ENCODE measurements at regions not wholly inside any gene's neighbourhood (a gene's known extent, or its start where the extent isn't known, plus 50 kb on each side); places are given as distances from the start of the nearest gene placed in this dataset.

DNA sequence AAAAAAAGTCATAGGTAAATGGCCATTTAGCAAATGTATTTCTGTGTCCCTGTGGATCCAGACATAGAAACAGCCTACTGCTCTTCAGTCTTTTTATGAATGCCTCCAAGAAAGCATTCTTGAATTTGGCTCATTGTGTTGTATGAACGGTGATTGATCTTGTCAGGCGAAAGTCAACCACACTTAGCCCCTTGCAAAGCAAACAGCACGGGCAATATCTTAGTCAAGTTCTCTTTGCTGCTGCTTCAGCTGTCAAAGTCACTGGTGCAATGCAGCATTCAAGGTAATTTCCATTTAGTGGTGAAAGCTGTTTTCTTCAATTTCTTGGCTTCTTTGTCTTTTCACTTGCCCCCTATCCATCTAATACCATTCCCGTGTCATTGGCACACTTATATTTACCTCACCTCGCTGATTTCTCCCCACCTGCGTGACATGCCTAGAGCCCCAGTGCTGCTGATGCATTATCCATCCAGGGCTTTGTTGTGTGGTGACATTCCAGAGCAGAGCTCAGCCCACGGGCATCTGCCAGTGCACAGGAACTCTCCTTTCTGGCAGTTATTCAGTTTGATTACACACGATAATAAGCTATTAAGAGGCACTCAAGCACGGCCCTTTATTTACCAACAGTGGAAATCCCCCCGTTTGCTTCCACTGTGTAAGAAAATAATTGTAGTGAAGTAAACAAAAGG lies 362.3 kb upstream of the NOVA1 start:
- H3K4me3 ChIP-seq (ENCODE audit: low read length) = no peak overlapping the region
- TF ChIP-seq, protein P1, sequence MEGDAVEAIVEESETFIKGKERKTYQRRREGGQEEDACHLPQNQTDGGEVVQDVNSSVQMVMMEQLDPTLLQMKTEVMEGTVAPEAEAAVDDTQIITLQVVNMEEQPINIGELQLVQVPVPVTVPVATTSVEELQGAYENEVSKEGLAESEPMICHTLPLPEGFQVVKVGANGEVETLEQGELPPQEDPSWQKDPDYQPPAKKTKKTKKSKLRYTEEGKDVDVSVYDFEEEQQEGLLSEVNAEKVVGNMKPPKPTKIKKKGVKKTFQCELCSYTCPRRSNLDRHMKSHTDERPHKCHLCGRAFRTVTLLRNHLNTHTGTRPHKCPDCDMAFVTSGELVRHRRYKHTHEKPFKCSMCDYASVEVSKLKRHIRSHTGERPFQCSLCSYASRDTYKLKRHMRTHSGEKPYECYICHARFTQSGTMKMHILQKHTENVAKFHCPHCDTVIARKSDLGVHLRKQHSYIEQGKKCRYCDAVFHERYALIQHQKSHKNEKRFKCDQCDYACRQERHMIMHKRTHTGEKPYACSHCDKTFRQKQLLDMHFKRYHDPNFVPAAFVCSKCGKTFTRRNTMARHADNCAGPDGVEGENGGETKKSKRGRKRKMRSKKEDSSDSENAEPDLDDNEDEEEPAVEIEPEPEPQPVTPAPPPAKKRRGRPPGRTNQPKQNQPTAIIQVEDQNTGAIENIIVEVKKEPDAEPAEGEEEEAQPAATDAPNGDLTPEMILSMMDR (conservative IDR thresholded peaks at IDR 0.05; ENCODE audit: low read length) = no peak
- no peak for DNase-seq (ENCODE audit: low read depth)

DNA sequence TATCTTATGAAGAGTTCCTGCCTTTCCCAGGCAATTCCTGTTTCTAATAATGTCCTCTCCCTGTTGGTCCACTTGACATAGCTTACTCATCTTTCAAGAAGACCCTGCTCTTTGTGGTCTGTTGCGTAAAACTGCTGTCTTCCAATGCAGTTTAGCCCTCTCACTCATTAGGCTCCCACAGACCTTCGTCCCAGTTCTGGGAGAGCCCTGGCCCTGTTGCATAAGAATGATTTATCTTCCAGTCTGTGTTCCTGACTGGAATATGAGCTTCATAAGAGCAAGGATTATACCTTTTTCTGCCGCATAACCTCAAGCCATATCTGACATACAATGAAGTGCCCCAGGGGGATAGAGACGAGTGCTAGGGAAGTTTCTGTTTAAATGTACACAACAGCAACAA lies 365.9 kb upstream of the NOVA1 start:
- TF ChIP-seq, protein P1 (conservative IDR thresholded peaks at IDR 0.05; ENCODE audit: low read length) = no peak
- DNase-seq (ENCODE audit: low read depth) = no peak
- H3K4me3 ChIP-seq (ENCODE audit: low read length) = no peak overlapping the region

DNA sequence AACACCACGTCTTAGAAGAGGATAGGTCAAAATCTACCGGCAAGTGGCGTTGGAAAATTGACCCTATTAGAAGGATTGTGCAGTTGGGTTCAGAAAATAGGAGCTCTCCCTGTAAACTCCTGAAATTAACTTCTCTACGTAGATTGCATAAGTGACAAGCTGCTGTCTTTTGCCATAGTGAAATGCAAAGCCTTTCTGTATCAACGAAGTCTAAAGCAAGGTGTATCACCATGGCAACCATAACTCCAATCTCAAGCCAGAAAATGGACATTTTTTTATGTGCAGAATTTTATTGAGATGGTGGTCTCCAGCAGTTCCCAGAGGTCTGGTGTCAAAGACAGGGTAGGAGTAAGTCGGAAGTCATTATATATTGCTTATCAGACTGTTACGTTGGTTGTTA lies 367.7 kb upstream of the NOVA1 start:
- H3K4me3 ChIP-seq (ENCODE audit: low read length) = no peak overlapping the region
- TF ChIP-seq, protein P1 (conservative IDR thresholded peaks at IDR 0.05; ENCODE audit: low read length) = no peak
- no peak for DNase-seq (ENCODE audit: low read depth)

DNA sequence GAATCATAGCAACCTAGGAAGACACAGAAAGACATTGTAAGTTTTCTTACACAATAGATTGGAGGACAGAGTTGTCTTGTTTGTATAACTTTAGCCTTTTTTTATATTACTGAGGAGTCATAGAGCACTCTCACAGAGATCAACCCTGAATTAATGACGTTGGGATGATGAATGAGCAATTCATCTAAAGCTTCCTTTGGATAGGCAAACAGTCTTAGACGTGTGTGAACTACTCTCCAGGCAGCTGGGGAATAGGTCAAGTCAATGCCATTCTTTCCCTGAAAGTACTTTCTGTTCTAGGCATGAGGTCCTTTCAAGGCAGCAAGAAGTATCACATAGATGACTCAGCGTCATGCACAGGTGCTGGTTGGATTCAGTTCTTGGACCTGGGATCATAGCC lies 369.1 kb upstream of the NOVA1 start:
- no peak for DNase-seq (ENCODE audit: low read depth)
- H3K4me3 ChIP-seq (ENCODE audit: low read length) = no peak overlapping the region
- TF ChIP-seq, protein P1 (conservative IDR thresholded peaks at IDR 0.05; ENCODE audit: low read length) = no peak

DNA sequence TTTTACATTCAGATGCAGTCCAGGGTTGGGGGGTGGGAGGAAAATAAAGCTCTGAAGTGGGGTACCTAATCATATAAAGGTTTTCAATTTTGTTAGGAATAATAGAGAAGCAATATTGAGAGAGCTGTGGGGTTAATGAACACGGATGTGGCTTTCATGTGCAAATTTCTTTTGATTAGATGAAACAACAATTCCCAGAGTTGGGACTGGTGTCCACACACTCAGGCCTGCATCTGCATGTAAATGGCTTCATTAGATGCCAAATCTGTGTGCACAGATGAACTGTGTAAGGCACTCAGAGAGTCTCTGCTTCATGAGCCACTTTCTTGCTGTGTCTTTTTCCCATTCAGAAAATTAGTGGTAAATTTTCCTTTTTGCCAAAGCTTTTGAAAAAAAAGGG lies 377.1 kb upstream of the NOVA1 start:
- TF ChIP-seq, protein P1 (conservative IDR thresholded peaks at IDR 0.05; ENCODE audit: low read length) = no peak
- no peak overlapping the region for H3K4me3 ChIP-seq (ENCODE audit: low read length)
- no peak for DNase-seq (ENCODE audit: low read depth)

DNA sequence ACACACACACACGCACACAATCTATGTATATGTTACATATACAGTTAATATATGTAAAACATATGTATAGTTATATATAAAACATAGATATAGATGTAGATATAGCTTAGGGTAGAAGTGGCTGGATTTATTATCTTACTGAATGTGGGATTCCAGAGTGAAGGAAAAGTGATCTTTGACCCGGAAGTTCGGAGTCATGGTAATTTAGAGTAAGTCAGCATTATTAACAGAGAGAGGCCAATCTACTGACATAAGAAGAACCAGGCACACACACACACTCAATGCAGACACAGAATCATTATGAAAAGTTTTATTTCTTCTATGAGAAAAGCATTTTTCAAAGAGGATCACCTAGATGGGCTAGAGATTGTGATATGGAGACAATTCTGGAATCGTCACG lies 384.2 kb upstream of the NOVA1 start:
- TF ChIP-seq, protein P1 (conservative IDR thresholded peaks at IDR 0.05; ENCODE audit: low read length) = no peak
- H3K4me3 ChIP-seq (ENCODE audit: low read length) = no peak overlapping the region
- no peak for DNase-seq (ENCODE audit: low read depth)

DNA sequence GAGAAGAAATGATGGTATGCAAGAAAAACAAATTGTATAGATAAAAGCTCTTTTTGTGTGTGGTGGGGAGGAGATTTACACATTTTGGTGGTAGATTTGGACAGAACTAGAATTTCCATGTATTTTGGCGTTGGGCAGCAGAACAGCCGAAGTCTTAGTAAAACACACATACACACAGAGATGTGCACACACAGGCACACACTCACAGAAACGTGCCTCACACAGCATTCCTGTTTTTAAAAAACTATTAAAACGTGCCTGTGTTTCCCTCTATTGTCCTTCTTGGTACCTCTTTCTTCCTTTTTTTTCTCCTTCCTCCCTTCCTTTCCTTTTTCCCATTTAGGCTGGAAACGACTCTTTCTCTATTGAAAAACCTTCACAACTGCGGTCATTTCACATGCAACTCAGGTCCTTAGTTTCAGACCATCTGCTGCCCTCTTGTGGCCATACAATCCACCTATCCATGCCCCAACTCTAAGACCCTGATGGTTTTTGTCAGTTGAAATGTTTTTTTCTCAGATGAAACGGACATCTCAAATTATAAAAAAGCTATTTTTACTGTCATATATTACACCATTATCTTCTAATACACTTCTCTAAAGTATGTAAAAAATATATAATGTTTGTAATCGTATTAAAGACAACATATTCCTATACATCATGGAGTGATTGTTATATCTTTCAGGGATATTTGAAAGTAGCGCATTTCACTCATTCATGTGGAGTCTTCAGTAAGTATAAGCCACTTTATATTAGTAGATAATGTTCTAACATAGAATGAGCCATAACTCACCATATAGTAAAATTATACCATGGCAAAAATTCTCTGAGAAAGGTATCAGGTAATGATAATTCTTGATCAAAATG lies 386.7 kb upstream of the NOVA1 start:
- no peak overlapping the region for H3K4me3 ChIP-seq (ENCODE audit: low read length)
- TF ChIP-seq, protein P1 (conservative IDR thresholded peaks at IDR 0.05; ENCODE audit: low read length) = peak; percentile 91
- DNase-seq (ENCODE audit: low read depth) = peak; percentile 62

Data from AG10803 (cell line).